ENCODE measurements at regions not wholly inside any gene's neighbourhood (a gene's known extent, or its start where the extent isn't known, plus 50 kb on each side); places are given as distances from the start of the nearest gene placed in this dataset.

- no peak for TF ChIP-seq CTCF (conservative IDR thresholded peaks at IDR 0.05; ENCODE audit: low read depth, low read length)
These were observed 284.0 kb downstream of the SEC14L1 start for GRCh38 chr17:77424585-77425344.

GRCh38 chr17:77425348-77425747 lies 284.6 kb downstream of the SEC14L1 start:
- peak; percentile 8 for TF ChIP-seq CTCF (conservative IDR thresholded peaks at IDR 0.05; ENCODE audit: low read depth, low read length)
- H3K4me3 ChIP-seq (ENCODE audit: low read depth, low read length), result peak overlapping the region; percentile 11

More at GRCh38 chr17:77424585-77425344, 284.0 kb downstream of the SEC14L1 start:
- H3K4me3 ChIP-seq (ENCODE audit: low read depth, low read length), result no peak overlapping the region
- peak; percentile 99 for DNase-seq (ENCODE audit: low read depth)

GRCh38 chr17:77425791-77426641 lies 285.2 kb downstream of the SEC14L1 start:
- peak; percentile 93 for DNase-seq (ENCODE audit: low read depth)
- TF ChIP-seq CTCF (conservative IDR thresholded peaks at IDR 0.05; ENCODE audit: low read depth, low read length), result no peak
- peak overlapping the region; percentile 11 for H3K4me3 ChIP-seq (ENCODE audit: low read depth, low read length)

More at GRCh38 chr17:77425348-77425747, 284.6 kb downstream of the SEC14L1 start:
- no peak for DNase-seq (ENCODE audit: low read depth)

GRCh38 chr17:77426676-77427386 lies 286.1 kb downstream of the SEC14L1 start:
- H3K4me3 ChIP-seq (ENCODE audit: low read depth, low read length), result no peak overlapping the region
- DNase-seq (ENCODE audit: low read depth), result no peak
- TF ChIP-seq CTCF (conservative IDR thresholded peaks at IDR 0.05; ENCODE audit: low read depth, low read length), result no peak

- TF ChIP-seq CTCF (conservative IDR thresholded peaks at IDR 0.05; ENCODE audit: low read depth, low read length), result no peak
- peak; percentile 90 for DNase-seq (ENCODE audit: low read depth)
- no peak overlapping the region for H3K4me3 ChIP-seq (ENCODE audit: low read depth, low read length)
These were observed 286.7 kb downstream of the SEC14L1 start for GRCh38 chr17:77427391-77427991.

GRCh38 chr17:77428020-77428748 lies 287.4 kb downstream of the SEC14L1 start:
- no peak overlapping the region for H3K4me3 ChIP-seq (ENCODE audit: low read depth, low read length)

More at GRCh38 chr17:77428020-77428748, 287.4 kb downstream of the SEC14L1 start:
- TF ChIP-seq CTCF (conservative IDR thresholded peaks at IDR 0.05; ENCODE audit: low read depth, low read length), result no peak
- DNase-seq (ENCODE audit: low read depth), result no peak
